HEK293 (cell line): ENCODE measurements at regions not wholly inside any gene's neighbourhood (a gene's known extent, or its start where the extent isn't known, plus 50 kb on each side); places are given as distances from the start of the nearest gene placed in this dataset.

Source experiments
- EGR2 ChIP-seq: fragments of 450-650 bp; formaldehyde crosslinking; IDR thresholded peaks from 2 replicates; pipeline ENCODE4 v1.5.1; 2016; ENCODE audit warnings: low read depth, missing biosample characterization, missing genetic modification characterization
- HOXC10 ChIP-seq: sonication (generic); formaldehyde crosslinking; IDR thresholded peaks from 2 replicates; pipeline ENCODE4 v1.8.1; 2023; ENCODE audit warnings: mild to moderate bottlenecking, missing genetic modification reagents
- ZBTB48 ChIP-seq: fragments of 450-650 bp; formaldehyde crosslinking; IDR thresholded peaks from 2 replicates; pipeline ENCODE4 v1.5.1; 2016; ENCODE audit warnings: missing biosample characterization, missing genetic modification characterization
- ZBTB7A ChIP-seq: fragments of 450-650 bp; formaldehyde crosslinking; IDR thresholded peaks from 2 replicates; pipeline ENCODE4 v1.5.1; 2016; ENCODE audit warnings: low read depth, missing biosample characterization, missing genetic modification characterization
- ZNF121 ChIP-seq: fragments of 450-650 bp; formaldehyde crosslinking; IDR thresholded peaks from 2 replicates; pipeline ENCODE4 v1.5.1; 2016; ENCODE audit warnings: missing biosample characterization, missing genetic modification characterization
- ZNF169 ChIP-seq: fragments of 450-650 bp; formaldehyde crosslinking; IDR thresholded peaks from 2 replicates; pipeline ENCODE4 v1.5.1; 2016; ENCODE audit warnings: missing biosample characterization, missing genetic modification characterization
- ZNF280C ChIP-seq: fragments of 450-650 bp; formaldehyde crosslinking; IDR thresholded peaks from 2 replicates; pipeline ENCODE4 v1.5.1; 2016; ENCODE audit warnings: missing biosample characterization, missing genetic modification characterization
- ZNF311 ChIP-seq: fragments of 450-650 bp; formaldehyde crosslinking; IDR thresholded peaks from 2 replicates; pipeline ENCODE4 v1.5.1; 2017; ENCODE audit warnings: missing biosample characterization, missing genetic modification characterization, borderline replicate concordance
- ZNF645 ChIP-seq: fragments of 450-650 bp; formaldehyde crosslinking; IDR thresholded peaks from 2 replicates; pipeline ENCODE4; 2016; ENCODE audit warnings: missing biosample characterization, missing genetic modification characterization
- TF ChIP-seq, protein P1 (sequence below): fragments of 450-650 bp; formaldehyde crosslinking; IDR thresholded peaks from 2 replicates; pipeline ENCODE4 v1.5.1; 2016; ENCODE audit warnings: missing biosample characterization, missing genetic modification characterization
- TF ChIP-seq, protein P2 (sequence below): fragments of 450-650 bp; IDR thresholded peaks from 2 replicates; pipeline ENCODE4 v1.5.1; 2018; ENCODE audit warnings: missing biosample characterization, mild to moderate bottlenecking, missing genetic modification characterization
- TF ChIP-seq, protein P3 (sequence below): fragments of 450-650 bp; formaldehyde crosslinking; IDR thresholded peaks from 2 replicates; pipeline ENCODE4 v1.5.1; 2017; ENCODE audit warnings: missing biosample characterization, missing genetic modification characterization
- TF ChIP-seq, protein P4 (sequence below): fragments of 450-650 bp; formaldehyde crosslinking; IDR thresholded peaks from 2 replicates; pipeline ENCODE4 v1.5.1; 2016; ENCODE audit warnings: missing biosample characterization, missing genetic modification characterization, borderline replicate concordance
- TF ChIP-seq, protein P5 (sequence below): fragments of 450-650 bp; formaldehyde crosslinking; IDR thresholded peaks from 2 replicates; pipeline ENCODE4 v1.5.1; 2016; ENCODE audit warnings: missing biosample characterization, missing genetic modification characterization

- no peak for TF ChIP-seq ZBTB7A
- TF ChIP-seq, protein P1, sequence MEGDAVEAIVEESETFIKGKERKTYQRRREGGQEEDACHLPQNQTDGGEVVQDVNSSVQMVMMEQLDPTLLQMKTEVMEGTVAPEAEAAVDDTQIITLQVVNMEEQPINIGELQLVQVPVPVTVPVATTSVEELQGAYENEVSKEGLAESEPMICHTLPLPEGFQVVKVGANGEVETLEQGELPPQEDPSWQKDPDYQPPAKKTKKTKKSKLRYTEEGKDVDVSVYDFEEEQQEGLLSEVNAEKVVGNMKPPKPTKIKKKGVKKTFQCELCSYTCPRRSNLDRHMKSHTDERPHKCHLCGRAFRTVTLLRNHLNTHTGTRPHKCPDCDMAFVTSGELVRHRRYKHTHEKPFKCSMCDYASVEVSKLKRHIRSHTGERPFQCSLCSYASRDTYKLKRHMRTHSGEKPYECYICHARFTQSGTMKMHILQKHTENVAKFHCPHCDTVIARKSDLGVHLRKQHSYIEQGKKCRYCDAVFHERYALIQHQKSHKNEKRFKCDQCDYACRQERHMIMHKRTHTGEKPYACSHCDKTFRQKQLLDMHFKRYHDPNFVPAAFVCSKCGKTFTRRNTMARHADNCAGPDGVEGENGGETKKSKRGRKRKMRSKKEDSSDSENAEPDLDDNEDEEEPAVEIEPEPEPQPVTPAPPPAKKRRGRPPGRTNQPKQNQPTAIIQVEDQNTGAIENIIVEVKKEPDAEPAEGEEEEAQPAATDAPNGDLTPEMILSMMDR (tag by site-specific recombination) = no peak
- TF ChIP-seq, protein P2, sequence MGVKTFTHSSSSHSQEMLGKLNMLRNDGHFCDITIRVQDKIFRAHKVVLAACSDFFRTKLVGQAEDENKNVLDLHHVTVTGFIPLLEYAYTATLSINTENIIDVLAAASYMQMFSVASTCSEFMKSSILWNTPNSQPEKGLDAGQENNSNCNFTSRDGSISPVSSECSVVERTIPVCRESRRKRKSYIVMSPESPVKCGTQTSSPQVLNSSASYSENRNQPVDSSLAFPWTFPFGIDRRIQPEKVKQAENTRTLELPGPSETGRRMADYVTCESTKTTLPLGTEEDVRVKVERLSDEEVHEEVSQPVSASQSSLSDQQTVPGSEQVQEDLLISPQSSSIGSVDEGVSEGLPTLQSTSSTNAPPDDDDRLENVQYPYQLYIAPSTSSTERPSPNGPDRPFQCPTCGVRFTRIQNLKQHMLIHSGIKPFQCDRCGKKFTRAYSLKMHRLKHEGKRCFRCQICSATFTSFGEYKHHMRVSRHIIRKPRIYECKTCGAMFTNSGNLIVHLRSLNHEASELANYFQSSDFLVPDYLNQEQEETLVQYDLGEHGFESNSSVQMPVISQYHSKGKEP (tag by site-specific recombination) = no peak
- TF ChIP-seq ZNF280C (tag by site-specific recombination) = no peak
- TF ChIP-seq, protein P3, sequence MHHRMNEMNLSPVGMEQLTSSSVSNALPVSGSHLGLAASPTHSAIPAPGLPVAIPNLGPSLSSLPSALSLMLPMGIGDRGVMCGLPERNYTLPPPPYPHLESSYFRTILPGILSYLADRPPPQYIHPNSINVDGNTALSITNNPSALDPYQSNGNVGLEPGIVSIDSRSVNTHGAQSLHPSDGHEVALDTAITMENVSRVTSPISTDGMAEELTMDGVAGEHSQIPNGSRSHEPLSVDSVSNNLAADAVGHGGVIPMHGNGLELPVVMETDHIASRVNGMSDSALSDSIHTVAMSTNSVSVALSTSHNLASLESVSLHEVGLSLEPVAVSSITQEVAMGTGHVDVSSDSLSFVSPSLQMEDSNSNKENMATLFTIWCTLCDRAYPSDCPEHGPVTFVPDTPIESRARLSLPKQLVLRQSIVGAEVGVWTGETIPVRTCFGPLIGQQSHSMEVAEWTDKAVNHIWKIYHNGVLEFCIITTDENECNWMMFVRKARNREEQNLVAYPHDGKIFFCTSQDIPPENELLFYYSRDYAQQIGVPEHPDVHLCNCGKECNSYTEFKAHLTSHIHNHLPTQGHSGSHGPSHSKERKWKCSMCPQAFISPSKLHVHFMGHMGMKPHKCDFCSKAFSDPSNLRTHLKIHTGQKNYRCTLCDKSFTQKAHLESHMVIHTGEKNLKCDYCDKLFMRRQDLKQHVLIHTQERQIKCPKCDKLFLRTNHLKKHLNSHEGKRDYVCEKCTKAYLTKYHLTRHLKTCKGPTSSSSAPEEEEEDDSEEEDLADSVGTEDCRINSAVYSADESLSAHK (tag by site-specific recombination) = no peak
- TF ChIP-seq, protein P4, sequence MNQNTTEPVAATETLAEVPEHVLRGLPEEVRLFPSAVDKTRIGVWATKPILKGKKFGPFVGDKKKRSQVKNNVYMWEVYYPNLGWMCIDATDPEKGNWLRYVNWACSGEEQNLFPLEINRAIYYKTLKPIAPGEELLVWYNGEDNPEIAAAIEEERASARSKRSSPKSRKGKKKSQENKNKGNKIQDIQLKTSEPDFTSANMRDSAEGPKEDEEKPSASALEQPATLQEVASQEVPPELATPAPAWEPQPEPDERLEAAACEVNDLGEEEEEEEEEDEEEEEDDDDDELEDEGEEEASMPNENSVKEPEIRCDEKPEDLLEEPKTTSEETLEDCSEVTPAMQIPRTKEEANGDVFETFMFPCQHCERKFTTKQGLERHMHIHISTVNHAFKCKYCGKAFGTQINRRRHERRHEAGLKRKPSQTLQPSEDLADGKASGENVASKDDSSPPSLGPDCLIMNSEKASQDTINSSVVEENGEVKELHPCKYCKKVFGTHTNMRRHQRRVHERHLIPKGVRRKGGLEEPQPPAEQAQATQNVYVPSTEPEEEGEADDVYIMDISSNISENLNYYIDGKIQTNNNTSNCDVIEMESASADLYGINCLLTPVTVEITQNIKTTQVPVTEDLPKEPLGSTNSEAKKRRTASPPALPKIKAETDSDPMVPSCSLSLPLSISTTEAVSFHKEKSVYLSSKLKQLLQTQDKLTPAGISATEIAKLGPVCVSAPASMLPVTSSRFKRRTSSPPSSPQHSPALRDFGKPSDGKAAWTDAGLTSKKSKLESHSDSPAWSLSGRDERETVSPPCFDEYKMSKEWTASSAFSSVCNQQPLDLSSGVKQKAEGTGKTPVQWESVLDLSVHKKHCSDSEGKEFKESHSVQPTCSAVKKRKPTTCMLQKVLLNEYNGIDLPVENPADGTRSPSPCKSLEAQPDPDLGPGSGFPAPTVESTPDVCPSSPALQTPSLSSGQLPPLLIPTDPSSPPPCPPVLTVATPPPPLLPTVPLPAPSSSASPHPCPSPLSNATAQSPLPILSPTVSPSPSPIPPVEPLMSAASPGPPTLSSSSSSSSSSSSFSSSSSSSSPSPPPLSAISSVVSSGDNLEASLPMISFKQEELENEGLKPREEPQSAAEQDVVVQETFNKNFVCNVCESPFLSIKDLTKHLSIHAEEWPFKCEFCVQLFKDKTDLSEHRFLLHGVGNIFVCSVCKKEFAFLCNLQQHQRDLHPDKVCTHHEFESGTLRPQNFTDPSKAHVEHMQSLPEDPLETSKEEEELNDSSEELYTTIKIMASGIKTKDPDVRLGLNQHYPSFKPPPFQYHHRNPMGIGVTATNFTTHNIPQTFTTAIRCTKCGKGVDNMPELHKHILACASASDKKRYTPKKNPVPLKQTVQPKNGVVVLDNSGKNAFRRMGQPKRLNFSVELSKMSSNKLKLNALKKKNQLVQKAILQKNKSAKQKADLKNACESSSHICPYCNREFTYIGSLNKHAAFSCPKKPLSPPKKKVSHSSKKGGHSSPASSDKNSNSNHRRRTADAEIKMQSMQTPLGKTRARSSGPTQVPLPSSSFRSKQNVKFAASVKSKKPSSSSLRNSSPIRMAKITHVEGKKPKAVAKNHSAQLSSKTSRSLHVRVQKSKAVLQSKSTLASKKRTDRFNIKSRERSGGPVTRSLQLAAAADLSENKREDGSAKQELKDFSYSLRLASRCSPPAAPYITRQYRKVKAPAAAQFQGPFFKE (tag by site-specific recombination) = no peak
- no peak for TF ChIP-seq EGR2 (tag by site-specific recombination)
- no peak for TF ChIP-seq HOXC10 (CRISPR knock-in tag)
- TF ChIP-seq ZBTB48 (tag by site-specific recombination) = no peak
- TF ChIP-seq, protein P5, sequence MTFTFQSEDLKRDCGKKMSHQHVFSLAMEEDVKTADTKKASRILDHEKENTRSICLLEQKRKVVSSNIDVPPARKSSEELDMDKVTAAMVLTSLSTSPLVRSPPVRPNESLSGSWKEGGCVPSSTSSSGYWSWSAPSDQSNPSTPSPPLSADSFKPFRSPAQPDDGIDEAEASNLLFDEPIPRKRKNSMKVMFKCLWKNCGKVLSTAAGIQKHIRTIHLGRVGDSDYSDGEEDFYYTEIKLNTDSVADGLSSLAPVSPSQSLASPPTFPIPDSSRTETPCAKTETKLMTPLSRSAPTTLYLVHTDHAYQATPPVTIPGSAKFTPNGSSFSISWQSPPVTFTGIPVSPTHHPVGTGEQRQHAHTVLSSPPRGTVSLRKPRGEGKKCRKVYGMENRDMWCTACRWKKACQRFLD = no peak
- TF ChIP-seq ZNF121 = no peak
- no peak for TF ChIP-seq ZNF169 (tag by site-specific recombination)
- no peak for TF ChIP-seq ZNF311
- TF ChIP-seq ZNF645 (tag by site-specific recombination) = no peak
Observed at GRCh38 chr5:42970636-42971559, 69.2 kb downstream of the ANXA2R start.
